ENCODE measurements at regions not wholly inside any gene's neighbourhood (a gene's known extent, or its start where the extent isn't known, plus 50 kb on each side); places are given as distances from the start of the nearest gene placed in this dataset.
"Not testable (repeated sequence)": the region's sequence is repeated elsewhere in the genome, so short reads cannot be mapped to it uniquely, and the experiment has no call there.

DNA sequence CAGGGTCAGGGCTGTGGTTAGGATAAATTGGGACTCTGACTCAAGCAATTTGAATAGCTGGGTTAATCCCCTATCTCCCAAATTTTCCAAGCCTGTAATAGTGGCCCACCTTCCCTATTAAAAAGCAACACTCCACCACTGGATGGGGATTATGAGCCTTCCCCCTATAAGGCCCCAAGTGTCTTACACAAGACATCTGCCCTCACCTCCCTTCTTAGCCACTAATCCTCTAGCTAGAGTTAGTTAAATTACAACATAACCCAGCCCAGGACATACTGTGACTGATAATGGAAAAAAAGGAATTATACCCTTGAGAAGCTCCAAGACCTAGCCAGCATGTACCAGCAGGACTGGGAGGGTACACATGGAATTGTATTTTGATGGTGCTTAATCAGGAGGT, 190.4 kb downstream of the NRP2 start:
- POLR2A ChIA-PET = no interaction called here
- Mint-ChIP-seq H3K9me3 (no peaks in the 10 kb centered on the region), H3K4me3 (no peak overlapping the region), H3K27me3 (peaks cover 18% of the 10 kb centered on the region), H3K36me3 (no peaks in the 10 kb centered on the region), H3K27ac (no peak overlapping the region), H3K4me1 (ENCODE audit: low read depth) (peaks cover 16% of the 10 kb centered on the region)
- intact Hi-C loops (cut with micrococcal nuclease) = no loop called here
- DNase-seq = no peak
- CTCF ChIA-PET = interaction anchor here (0.5 to 0.6 kb wide), 2 partner anchors 11 to 108 kb away, joined by 3 read pairs; no protein-coding TSS in a partner anchor

DNA sequence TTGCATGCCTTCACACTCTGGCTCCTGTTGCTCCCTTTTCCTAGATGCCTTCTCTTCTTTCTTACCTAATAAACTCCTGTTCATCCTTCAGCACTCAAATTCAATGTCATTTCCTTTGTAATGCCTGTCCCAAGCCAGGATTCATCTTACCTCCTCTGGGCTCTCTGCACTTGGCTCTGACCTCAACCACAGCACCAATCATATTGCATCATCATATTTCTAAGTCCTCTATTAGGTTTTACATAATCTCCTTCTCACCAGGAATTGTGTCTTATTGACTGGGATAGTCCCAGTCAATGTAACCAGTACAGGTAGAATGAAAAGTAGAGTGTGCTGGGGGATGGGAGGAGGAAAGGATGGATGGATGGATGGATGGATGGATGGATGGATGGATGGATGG, 187.1 kb downstream of the NRP2 start:
- no peak overlapping the region for H3K4me3 Mint-ChIP-seq
- POLR2A ChIA-PET = no interaction called here

DNA sequence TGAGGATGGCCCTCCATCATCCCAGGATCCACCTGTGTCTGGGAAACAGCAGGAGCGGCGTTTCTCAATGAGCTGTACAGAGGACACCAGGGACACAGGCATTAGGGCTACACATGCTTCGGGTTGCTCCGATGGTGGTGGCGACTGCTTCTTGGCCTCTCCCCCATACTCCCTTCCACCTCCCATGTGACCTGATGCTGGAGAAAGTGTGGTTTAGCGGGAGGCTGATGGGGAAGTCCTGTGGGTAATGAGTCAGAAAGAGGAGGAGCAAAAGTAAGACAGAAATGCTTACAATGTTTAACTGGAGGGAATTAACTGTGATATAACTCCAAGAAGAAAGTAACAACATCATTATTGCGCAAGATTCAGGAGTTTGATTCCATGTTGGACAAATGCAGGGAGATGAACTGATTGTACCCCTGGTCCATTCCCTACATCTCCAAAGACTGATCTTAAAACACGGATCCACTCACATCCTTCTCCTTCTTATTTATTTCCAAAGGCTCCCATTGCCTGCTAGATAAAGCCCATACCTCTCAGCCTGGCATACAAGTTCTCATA, 186.6 kb downstream of the NRP2 start:
- Mint-ChIP-seq H3K27ac (no peak overlapping the region), H3K4me3 (no peak overlapping the region), H3K4me1 (ENCODE audit: low read depth) (peaks cover 16% of the 10 kb centered on the region), H3K9me3 (no peaks in the 10 kb centered on the region), H3K36me3 (no peaks in the 10 kb centered on the region), H3K27me3 (peaks cover 27% of the 10 kb centered on the region)
- intact Hi-C loops (cut with micrococcal nuclease) = no loop called here
- ChIA-PET CTCF (no interaction called here), POLR2A (no interaction called here)
- DNase-seq = peak; percentile 73

More for the DNA sequence above, 187.1 kb downstream of the NRP2 start:
- no peaks in the 10 kb centered on the region for H3K9me3 Mint-ChIP-seq
- H3K4me1 Mint-ChIP-seq (ENCODE audit: low read depth) = peaks cover 16% of the 10 kb centered on the region
- DNase-seq = no peak
- intact Hi-C loops (cut with micrococcal nuclease) = no loop called here
- no peaks in the 10 kb centered on the region for H3K36me3 Mint-ChIP-seq
- peaks cover 28% of the 10 kb centered on the region for H3K27me3 Mint-ChIP-seq
- H3K27ac Mint-ChIP-seq = no peak overlapping the region
- CTCF ChIA-PET = interaction anchor here (1.1 kb wide), 1 partner anchor 56 kb away, joined by 3 read pairs; no protein-coding TSS in a partner anchor

DNA sequence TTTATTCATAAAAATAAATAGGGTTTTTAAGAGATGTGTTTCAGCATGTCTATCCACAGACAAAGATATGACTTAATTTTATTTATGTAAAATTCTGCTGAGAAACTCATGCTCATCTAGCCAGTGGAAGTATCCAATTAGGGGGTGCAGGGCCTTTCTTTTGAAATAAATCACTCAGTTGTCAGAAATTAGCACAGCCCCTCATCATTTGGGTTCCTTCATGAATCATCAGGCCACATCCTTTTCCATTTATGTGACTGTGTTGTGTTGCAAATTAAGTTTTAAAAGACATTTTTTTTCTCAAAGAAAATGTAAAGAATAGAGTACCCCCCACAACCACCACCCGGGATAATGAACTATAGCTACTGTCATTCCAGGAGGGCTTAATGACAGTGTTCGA, 185.8 kb downstream of the NRP2 start:
- Mint-ChIP-seq H3K4me3 (no peak overlapping the region), H3K27me3 (peaks cover 27% of the 10 kb centered on the region), H3K9me3 (no peaks in the 10 kb centered on the region), H3K4me1 (ENCODE audit: low read depth) (peaks cover 16% of the 10 kb centered on the region), H3K27ac (no peak overlapping the region), H3K36me3 (no peaks in the 10 kb centered on the region)
- POLR2A ChIA-PET = no interaction called here
- intact Hi-C loops (cut with micrococcal nuclease) = no loop called here
- CTCF ChIA-PET = no interaction called here
- no peak for DNase-seq

DNA sequence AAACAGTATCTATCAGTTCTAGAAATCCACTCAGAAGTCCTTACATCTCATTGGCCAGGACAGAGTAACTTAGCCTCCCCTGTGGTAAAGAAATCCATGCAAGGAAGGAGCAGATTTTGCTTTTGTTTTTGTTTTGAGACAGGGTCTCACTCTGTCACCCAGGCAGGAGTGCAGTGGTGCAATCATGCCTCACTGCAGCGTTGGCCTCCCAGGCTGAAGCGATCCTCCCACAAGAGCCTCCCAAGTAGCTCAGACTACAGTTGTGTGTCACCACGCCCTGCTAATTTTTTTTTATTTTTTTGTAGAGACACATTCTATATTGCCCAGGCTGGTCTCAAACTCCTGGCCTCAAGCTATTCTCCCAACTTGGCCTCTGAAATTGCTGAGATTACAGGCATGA, 185.1 kb downstream of the NRP2 start:
- H3K36me3 Mint-ChIP-seq = no peaks in the 10 kb centered on the region
- no peak overlapping the region for H3K4me3 Mint-ChIP-seq
- peaks cover 25% of the 10 kb centered on the region for H3K27me3 Mint-ChIP-seq
- ChIA-PET CTCF (interaction anchor here (1.3 kb wide), 1 partner anchor 59 kb away, joined by 3 read pairs; no protein-coding TSS in a partner anchor), POLR2A (no interaction called here)
- H3K27ac Mint-ChIP-seq = no peak overlapping the region
- DNase-seq = no peak
- intact Hi-C loops (cut with micrococcal nuclease) = no loop called here
- H3K9me3 Mint-ChIP-seq = no peaks in the 10 kb centered on the region
- peaks cover 16% of the 10 kb centered on the region for H3K4me1 Mint-ChIP-seq (ENCODE audit: low read depth)

DNA sequence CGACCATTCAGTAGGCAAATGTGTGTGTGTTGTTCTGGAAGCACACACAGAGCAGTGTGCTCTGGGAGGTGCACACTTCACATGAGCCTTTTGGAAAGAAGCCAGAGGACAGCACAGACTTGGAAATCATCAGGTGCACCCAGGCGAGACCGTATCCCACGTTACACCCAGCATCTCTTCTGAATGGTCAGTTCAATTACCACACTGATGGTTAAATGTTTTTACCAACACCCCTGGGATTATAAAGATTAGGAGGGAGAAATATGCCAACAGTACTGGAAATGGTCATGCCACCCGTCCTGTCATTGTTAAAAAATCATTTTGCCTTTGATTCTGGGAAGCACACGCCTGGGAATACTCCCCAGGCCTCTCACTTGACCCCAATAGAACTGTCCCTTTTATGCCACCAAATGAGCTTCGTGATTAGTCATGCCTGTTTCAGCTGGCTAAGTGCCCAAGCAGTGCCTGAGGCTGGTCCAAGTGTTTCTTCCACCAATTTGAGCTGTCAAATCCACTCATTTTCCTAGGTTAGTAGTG, 183.7 kb downstream of the NRP2 start:
- H3K4me1 Mint-ChIP-seq (ENCODE audit: low read depth) = peaks cover 16% of the 10 kb centered on the region
- CTCF ChIA-PET = interaction anchor here (0.9 to 1.3 kb wide), 2 partner anchors 10 to 60 kb away, joined by 3 read pairs; no protein-coding TSS in a partner anchor
- POLR2A ChIA-PET = no interaction called here
- intact Hi-C loops (cut with micrococcal nuclease) = no loop called here
- no peak overlapping the region for H3K27ac Mint-ChIP-seq
- no peak for DNase-seq
- H3K4me3 Mint-ChIP-seq = no peak overlapping the region
- H3K36me3 Mint-ChIP-seq = no peaks in the 10 kb centered on the region
- H3K27me3 Mint-ChIP-seq = peaks cover 26% of the 10 kb centered on the region
- H3K9me3 Mint-ChIP-seq = no peaks in the 10 kb centered on the region

DNA sequence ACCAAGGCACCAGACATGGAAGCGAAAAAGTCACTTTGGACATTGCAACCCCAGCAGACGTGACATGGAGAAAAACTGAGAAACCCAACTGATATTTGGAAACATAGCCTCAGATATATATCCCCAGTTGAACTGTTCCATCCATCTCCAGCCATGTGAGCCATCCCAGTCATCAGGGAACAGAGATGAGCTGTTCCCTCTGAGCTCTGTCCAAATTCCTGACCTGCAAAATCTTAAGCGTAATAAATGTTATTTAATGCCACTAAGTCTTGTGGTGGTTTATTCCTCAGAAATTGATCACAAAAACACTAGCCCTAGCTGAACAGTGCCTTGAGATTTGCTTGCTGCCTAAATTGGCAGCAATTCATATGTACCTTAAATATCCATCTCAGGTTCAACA, 182.8 kb downstream of the NRP2 start:
- no peak overlapping the region for H3K4me3 Mint-ChIP-seq
- H3K9me3 Mint-ChIP-seq = no peaks in the 10 kb centered on the region
- ChIA-PET CTCF (interaction anchor here (1.4 to 1.6 kb wide), 2 partner anchors 20 to 90 kb away, joined by 5 to 10 read pairs; no protein-coding TSS in a partner anchor), POLR2A (no interaction called here)
- no peaks in the 10 kb centered on the region for H3K36me3 Mint-ChIP-seq
- no peak for DNase-seq
- no peak overlapping the region for H3K27ac Mint-ChIP-seq
- peaks cover 26% of the 10 kb centered on the region for H3K27me3 Mint-ChIP-seq
- H3K4me1 Mint-ChIP-seq (ENCODE audit: low read depth) = peaks cover 16% of the 10 kb centered on the region
- intact Hi-C loops (cut with micrococcal nuclease) = no loop called here

DNA sequence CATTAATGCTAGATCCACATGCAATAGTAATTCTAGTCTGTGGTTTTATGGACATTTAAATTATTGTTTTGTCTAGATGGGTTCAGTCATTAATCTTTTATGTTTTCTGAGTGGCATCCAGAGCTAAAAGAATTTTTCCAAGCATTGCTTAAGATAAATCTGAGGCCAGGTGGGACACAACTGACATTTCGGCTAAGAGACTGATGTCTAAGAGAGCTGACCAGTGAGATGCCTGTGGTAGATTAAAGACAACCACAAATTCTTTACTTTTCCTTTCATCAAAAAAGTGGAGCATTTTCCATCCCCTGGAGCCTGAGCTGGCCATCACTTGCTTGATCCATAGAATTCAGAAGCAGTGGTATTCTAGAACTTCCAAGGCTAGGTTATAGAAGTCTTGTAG, 182.2 kb downstream of the NRP2 start:
- H3K9me3 Mint-ChIP-seq = no peaks in the 10 kb centered on the region
- no peak overlapping the region for H3K27ac Mint-ChIP-seq
- H3K4me1 Mint-ChIP-seq (ENCODE audit: low read depth) = peaks cover 16% of the 10 kb centered on the region
- intact Hi-C loops (cut with micrococcal nuclease) = no loop called here
- POLR2A ChIA-PET = no interaction called here
- DNase-seq = no peak
- H3K27me3 Mint-ChIP-seq = peaks cover 25% of the 10 kb centered on the region
- H3K4me3 Mint-ChIP-seq = no peak overlapping the region
- H3K36me3 Mint-ChIP-seq = no peaks in the 10 kb centered on the region
- CTCF ChIA-PET = interaction anchor here (1.4 to 1.6 kb wide), 2 partner anchors 20 to 89 kb away, joined by 5 to 10 read pairs; no protein-coding TSS in a partner anchor

DNA sequence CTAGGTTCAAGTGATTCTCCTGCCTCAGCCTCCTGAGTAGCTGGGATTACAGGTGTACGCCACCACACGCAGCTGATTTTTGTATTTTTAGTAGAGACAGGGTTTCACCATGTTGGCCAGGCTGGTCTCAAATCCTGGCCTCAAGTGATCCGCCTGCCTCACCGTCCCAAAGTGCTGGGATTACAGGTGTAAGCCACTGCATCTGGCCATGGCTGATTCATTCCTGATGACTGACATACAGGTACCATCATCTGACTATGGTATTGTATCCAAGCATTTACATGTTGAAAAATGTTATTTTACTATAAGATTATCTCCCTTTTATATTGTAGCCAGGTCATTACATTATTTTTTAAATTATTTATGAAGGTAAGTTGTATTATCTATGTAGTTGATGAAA, 180.5 kb downstream of the NRP2 start:
- H3K36me3 Mint-ChIP-seq; POLR2A ChIA-PET; DNase-seq; H3K4me3 Mint-ChIP-seq; CTCF ChIA-PET; H3K27ac Mint-ChIP-seq; H3K9me3 Mint-ChIP-seq; H3K4me1 Mint-ChIP-seq (ENCODE audit: low read depth); intact Hi-C loops (cut with micrococcal nuclease): not testable (repeated sequence)
- peaks cover 17% of the 10 kb centered on the region for H3K27me3 Mint-ChIP-seq

DNA sequence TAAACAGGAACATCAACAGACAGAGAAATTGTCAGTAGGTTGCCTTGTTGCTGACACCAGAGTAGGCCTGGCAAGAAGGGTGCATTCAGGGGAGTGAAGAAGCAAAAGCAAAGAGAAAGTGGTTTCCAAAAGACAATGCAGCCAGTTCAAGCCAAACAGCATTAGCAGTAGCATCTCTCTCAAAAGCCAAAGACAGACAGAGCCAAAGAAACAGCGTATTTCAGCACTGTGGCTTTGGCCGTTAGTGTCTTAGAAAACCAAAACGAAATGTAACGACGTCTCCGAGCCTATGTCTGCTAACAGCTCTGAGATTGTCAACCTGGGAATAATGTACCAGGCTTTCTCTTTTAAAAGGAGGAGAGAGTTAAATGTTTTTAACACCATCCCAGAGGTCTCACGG, 178.6 kb downstream of the NRP2 start:
- H3K36me3 Mint-ChIP-seq = no peaks in the 10 kb centered on the region
- intact Hi-C loops (cut with micrococcal nuclease) = no loop called here

DNA sequence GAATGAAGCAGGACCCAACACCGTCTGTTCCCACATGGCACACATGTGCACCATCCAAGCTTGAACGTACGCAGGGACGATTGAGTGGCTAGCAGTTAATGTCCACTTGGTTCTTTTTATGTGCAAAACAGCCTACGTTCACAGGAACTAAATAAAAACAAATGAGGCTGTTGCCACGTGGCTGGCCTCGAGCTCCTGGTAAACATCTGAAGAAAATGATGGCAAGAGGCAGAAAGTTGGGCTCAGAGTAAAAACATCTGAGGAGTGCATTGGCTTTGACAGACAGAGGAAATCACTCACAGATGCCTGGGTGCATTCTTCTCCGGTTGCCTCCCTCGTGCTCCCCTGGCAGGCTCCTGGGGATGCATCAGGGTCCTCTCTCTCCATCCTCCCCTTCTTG, 177.9 kb downstream of the NRP2 start:
- ChIA-PET POLR2A (no interaction called here), CTCF (no interaction called here)
- intact Hi-C loops (cut with micrococcal nuclease) = no loop called here
- Mint-ChIP-seq H3K4me1 (ENCODE audit: low read depth) (no peaks in the 10 kb centered on the region), H3K27me3 (peaks cover 9% of the 10 kb centered on the region), H3K27ac (no peak overlapping the region), H3K4me3 (no peak overlapping the region), H3K36me3 (no peaks in the 10 kb centered on the region), H3K9me3 (no peaks in the 10 kb centered on the region)
- DNase-seq = no peak

More for the DNA sequence above, 178.6 kb downstream of the NRP2 start:
- no peaks in the 10 kb centered on the region for H3K9me3 Mint-ChIP-seq
- H3K4me1 Mint-ChIP-seq (ENCODE audit: low read depth) = no peaks in the 10 kb centered on the region
- ChIA-PET POLR2A (no interaction called here), CTCF (no interaction called here)
- peaks cover 9% of the 10 kb centered on the region for H3K27me3 Mint-ChIP-seq
- no peak overlapping the region for H3K27ac Mint-ChIP-seq
- no peak overlapping the region for H3K4me3 Mint-ChIP-seq
- DNase-seq = no peak

DNA sequence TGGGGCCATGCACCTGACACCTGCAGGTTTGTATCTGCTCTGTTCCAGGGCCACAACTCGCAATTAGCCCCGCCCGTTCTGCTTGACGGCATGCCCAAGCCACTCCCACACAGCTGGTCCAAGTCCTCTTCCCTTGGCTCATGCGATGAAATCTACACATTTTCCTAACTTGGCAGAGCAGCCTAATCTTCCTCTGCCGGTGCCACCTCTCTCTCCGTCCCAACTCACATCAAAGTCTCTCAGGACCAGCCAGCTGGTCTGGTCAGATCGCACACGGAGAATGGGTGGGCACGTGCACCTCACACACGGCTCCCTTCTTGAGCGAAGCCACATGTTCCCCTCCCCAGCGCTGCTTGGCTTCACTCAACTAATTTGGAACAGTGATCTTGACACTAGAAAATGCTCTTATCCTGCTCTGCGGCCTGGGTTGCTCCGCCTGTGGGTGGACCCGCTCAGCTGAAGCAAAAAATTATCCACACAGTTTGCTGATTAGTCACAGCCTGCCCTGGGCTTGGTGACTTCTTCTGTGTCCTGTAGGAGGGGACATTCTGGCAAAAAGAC, 176.7 kb downstream of the NRP2 start:
- H3K36me3 Mint-ChIP-seq = no peaks in the 10 kb centered on the region
- POLR2A ChIA-PET = no interaction called here

DNA sequence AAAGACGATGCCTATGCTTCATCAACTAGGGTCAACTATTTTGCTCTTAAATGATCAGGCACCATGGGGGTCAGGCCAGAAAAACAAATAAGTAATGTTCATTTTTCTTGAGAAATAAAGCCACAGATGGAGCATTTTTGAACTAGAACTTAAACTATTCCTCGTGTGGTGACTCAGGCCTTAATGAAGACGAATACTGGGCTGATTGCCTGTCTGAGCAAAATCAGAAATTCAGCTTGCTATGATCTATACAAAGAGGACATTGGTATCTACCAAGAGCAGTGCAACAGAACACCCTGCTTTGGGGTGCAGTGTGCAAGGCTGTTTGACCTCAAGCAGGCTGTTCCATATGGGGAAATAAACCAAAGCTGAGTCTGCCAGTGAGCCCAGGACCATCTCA, 176.0 kb downstream of the NRP2 start:
- no peak for DNase-seq
- ChIA-PET POLR2A (no interaction called here), CTCF (no interaction called here)
- no peaks in the 10 kb centered on the region for H3K36me3 Mint-ChIP-seq
- H3K27ac Mint-ChIP-seq = no peak overlapping the region
- intact Hi-C loops (cut with micrococcal nuclease) = no loop called here
- H3K4me1 Mint-ChIP-seq (ENCODE audit: low read depth) = no peaks in the 10 kb centered on the region
- H3K4me3 Mint-ChIP-seq = no peak overlapping the region
- no peaks in the 10 kb centered on the region for H3K9me3 Mint-ChIP-seq
- H3K27me3 Mint-ChIP-seq = peaks cover 8% of the 10 kb centered on the region

More for the DNA sequence above, 176.7 kb downstream of the NRP2 start:
- H3K27me3 Mint-ChIP-seq = peaks cover 9% of the 10 kb centered on the region
- H3K4me1 Mint-ChIP-seq (ENCODE audit: low read depth) = no peaks in the 10 kb centered on the region
- no peaks in the 10 kb centered on the region for H3K9me3 Mint-ChIP-seq
- no peak for DNase-seq
- no peak overlapping the region for H3K27ac Mint-ChIP-seq
- CTCF ChIA-PET = no interaction called here
- no peak overlapping the region for H3K4me3 Mint-ChIP-seq
- intact Hi-C loops (cut with micrococcal nuclease) = no loop called here
